KMS-11 (cell line): ENCODE measurements at regions not wholly inside any gene's neighbourhood (a gene's known extent, or its start where the extent isn't known, plus 50 kb on each side); places are given as distances from the start of the nearest gene placed in this dataset.

Experiments
- H2AFZ ChIP-seq: fragments of 200-600 bp; sonication (generic); 2 replicates; pipeline ENCODE4 v1.6.1; 2016; ENCODE audit warnings: antibody characterized with exemption, mixed run types, low read depth
- H3K27ac ChIP-seq: fragments of 200-600 bp; sonication (generic); 2 replicates; pipeline ENCODE4 v1.6.1; 2016; ENCODE audit warnings: mild to moderate bottlenecking, mixed run types
- H3K27me3 ChIP-seq: fragments of 200-600 bp; sonication (generic); 2 replicates; pipeline ENCODE4 v1.6.1; 2017; ENCODE audit warnings: mild to moderate bottlenecking, low read depth, mixed run types, moderate library complexity; ENCODE audit not compliant: insufficient read depth
- H3K36me3 ChIP-seq: fragments of 200-600 bp; sonication (generic); 2 replicates; pipeline ENCODE4 v1.6.1; 2017; ENCODE audit warnings: mild to moderate bottlenecking, mixed run types; ENCODE audit not compliant: insufficient read depth
- H3K4me1 ChIP-seq: fragments of 200-600 bp; sonication (generic); 2 replicates; pipeline ENCODE4 v1.6.1; 2016; ENCODE audit warnings: mild to moderate bottlenecking, low read depth, mixed run types; ENCODE audit not compliant: poor library complexity, severe bottlenecking
- H3K4me2 ChIP-seq: fragments of 200-600 bp; sonication (generic); 2 replicates; pipeline ENCODE4 v1.7.0; 2016; ENCODE audit warnings: mild to moderate bottlenecking, mixed run types
- H3K4me3 ChIP-seq: fragments of 200-600 bp; sonication (generic); IDR thresholded peaks from 2 replicates; pipeline ENCODE4 v1.6.1; 2017; ENCODE audit warnings: low read depth, low read length, mixed read lengths; ENCODE audit not compliant: insufficient read depth
- H3K79me2 ChIP-seq: fragments of 200-600 bp; sonication (generic); 2 replicates; pipeline ENCODE4 v1.6.1; 2016; ENCODE audit warnings: low read depth, mixed run types; ENCODE audit not compliant: insufficient read depth
- H3K9ac ChIP-seq: fragments of 200-600 bp; sonication (generic); 2 replicates; pipeline ENCODE4 v1.6.1; 2016; ENCODE audit warnings: mild to moderate bottlenecking, mixed run types
- H4K20me1 ChIP-seq: fragments of 200-600 bp; sonication (generic); 2 replicates; pipeline ENCODE4 v1.6.1; 2016; ENCODE audit warnings: mild to moderate bottlenecking, mixed run types; ENCODE audit not compliant: insufficient read depth
- CTCF ChIP-seq: fragments of 200-600 bp; sonication (generic); conservative IDR thresholded peaks from 2 replicates; pipeline ENCODE4 v1.6.1; 2017; ENCODE audit warnings: low read depth, mild to moderate bottlenecking, antibody characterized with exemption, low read length, moderate library complexity, mixed read lengths

GRCh38 chr15:62985768-62986167 is 56.8 kb upstream of the TPM1 start:
- H3K9ac ChIP-seq = no peak overlapping the region
- no peaks in the 10 kb centered on the region for H3K36me3 ChIP-seq
- H3K27me3 ChIP-seq = no peaks in the 10 kb centered on the region
- H3K79me2 ChIP-seq = no peaks in the 10 kb centered on the region
- TF ChIP-seq CTCF = no peak
- H3K4me3 ChIP-seq = no peak overlapping the region
- H4K20me1 ChIP-seq = no peaks in the 10 kb centered on the region
- no peak overlapping the region for H2AFZ ChIP-seq
- H3K4me1 ChIP-seq = no peaks in the 10 kb centered on the region
- no peak overlapping the region for H3K4me2 ChIP-seq
- no peak overlapping the region for H3K27ac ChIP-seq

- H3K36me3 ChIP-seq = no peaks in the 10 kb centered on the region
- no peak overlapping the region for H3K9ac ChIP-seq
- H3K4me2 ChIP-seq = no peak overlapping the region
- no peaks in the 10 kb centered on the region for H3K79me2 ChIP-seq
- TF ChIP-seq CTCF = no peak
- H3K27ac ChIP-seq = no peak overlapping the region
- H3K27me3 ChIP-seq = no peaks in the 10 kb centered on the region
- H2AFZ ChIP-seq = no peak overlapping the region
- no peaks in the 10 kb centered on the region for H4K20me1 ChIP-seq
- no peaks in the 10 kb centered on the region for H3K4me1 ChIP-seq
- no peak overlapping the region for H3K4me3 ChIP-seq
Observed at GRCh38 chr15:62986948-62987347, 55.6 kb upstream of the TPM1 start.

GRCh38 chr15:62988701-62989100 is 53.8 kb upstream of the TPM1 start:
- Histone ChIP-seq H4K20me1 (no peaks in the 10 kb centered on the region), H3K4me3 (no peak overlapping the region), H3K9ac (no peak overlapping the region), H3K36me3 (no peaks in the 10 kb centered on the region), H3K27ac (no peak overlapping the region), H3K79me2 (no peaks in the 10 kb centered on the region), H3K27me3 (no peaks in the 10 kb centered on the region), H3K4me2 (no peak overlapping the region), H3K4me1 (no peaks in the 10 kb centered on the region), H2AFZ (no peak overlapping the region)
- TF ChIP-seq CTCF = no peak

GRCh38 chr15:62989366-62990055 is 53.0 kb upstream of the TPM1 start:
- no peaks in the 10 kb centered on the region for H4K20me1 ChIP-seq
- no peaks in the 10 kb centered on the region for H3K79me2 ChIP-seq
- no peak overlapping the region for H3K4me2 ChIP-seq
- H2AFZ ChIP-seq = no peak overlapping the region
- H3K4me3 ChIP-seq = no peak overlapping the region
- no peaks in the 10 kb centered on the region for H3K36me3 ChIP-seq
- H3K27ac ChIP-seq = no peak overlapping the region
- no peak overlapping the region for H3K9ac ChIP-seq
- no peak for TF ChIP-seq CTCF
- no peaks in the 10 kb centered on the region for H3K4me1 ChIP-seq
- H3K27me3 ChIP-seq = no peaks in the 10 kb centered on the region
